ENCODE measurements at regions not wholly inside any gene's neighbourhood (a gene's known extent, or its start where the extent isn't known, plus 50 kb on each side); places are given as distances from the start of the nearest gene placed in this dataset.

DNA sequence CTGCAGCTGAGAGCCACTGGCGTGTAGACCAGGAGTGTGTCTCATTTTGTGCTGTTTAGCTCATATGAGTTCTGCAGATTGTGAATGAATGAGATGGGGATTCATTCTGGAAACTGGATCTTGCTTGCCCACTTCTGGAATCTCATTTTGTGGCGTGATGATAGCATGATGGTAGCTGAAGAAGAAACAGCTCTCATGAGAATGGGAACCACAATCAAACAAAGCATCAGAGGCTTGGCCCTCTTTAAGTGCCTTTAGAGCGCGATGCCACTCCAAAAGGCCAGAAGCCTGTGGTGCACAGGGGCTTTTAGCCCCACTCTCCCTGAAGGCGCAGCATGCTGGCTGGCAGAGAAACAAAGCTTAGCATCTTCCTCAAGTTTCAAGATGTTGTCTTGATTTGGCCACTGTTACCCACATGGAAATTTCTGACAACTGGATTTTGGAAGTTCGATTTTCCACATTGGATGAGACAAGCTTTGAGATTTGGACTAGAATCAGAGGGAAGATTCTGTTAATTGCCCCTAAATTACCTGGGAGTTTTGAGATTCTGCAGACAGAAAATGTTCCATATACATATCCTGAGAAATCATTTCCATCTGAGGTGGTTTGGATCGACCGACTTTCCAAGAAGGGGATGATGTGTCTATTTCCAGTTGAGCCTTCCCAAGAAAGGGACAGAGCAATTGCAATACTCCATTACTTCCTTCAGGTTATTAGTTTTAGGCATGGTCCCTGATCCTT, 234.5 kb downstream of the VAPA start:
- TF ChIP-seq EZH2 (IDR thresholded peaks at IDR 0.05; ENCODE audit: low read depth, unreplicated experiment) = no peak
- TF ChIP-seq, protein P1, sequence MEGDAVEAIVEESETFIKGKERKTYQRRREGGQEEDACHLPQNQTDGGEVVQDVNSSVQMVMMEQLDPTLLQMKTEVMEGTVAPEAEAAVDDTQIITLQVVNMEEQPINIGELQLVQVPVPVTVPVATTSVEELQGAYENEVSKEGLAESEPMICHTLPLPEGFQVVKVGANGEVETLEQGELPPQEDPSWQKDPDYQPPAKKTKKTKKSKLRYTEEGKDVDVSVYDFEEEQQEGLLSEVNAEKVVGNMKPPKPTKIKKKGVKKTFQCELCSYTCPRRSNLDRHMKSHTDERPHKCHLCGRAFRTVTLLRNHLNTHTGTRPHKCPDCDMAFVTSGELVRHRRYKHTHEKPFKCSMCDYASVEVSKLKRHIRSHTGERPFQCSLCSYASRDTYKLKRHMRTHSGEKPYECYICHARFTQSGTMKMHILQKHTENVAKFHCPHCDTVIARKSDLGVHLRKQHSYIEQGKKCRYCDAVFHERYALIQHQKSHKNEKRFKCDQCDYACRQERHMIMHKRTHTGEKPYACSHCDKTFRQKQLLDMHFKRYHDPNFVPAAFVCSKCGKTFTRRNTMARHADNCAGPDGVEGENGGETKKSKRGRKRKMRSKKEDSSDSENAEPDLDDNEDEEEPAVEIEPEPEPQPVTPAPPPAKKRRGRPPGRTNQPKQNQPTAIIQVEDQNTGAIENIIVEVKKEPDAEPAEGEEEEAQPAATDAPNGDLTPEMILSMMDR (conservative IDR thresholded peaks at IDR 0.05; ENCODE audit: low read depth in 2 of 2) = no peak
